SHP77 treated with DMSO at 0.1 percent for 48 hours (cell line): ENCODE measurements at regions not wholly inside any gene's neighbourhood (a gene's known extent, or its start where the extent isn't known, plus 50 kb on each side); places are given as distances from the start of the nearest gene placed in this dataset.
"Not testable (repeated sequence)": the region's sequence is repeated elsewhere in the genome, so short reads cannot be mapped to it uniquely, and the experiment has no call there.

Experiments
- DNase-seq: peaks from one replicate; lab custom pipeline; 2025; lab: John Stamatoyannopoulos, UW

- no peak for DNase-seq
Measured at GRCh38 chr2:175251425-175252041, 70.0 kb upstream of the ATP5MC3 start.

- DNase-seq, result no peak
Measured at GRCh38 chr2:175247159-175247558, 65.6 kb upstream of the ATP5MC3 start.

- DNase-seq, result no peak
Measured at GRCh38 chr2:175244697-175245096, 63.2 kb upstream of the ATP5MC3 start.

- no peak for DNase-seq
Measured at GRCh38 chr2:175241691-175242090, 60.2 kb upstream of the ATP5MC3 start.

GRCh38 chr2:175240033-175240432 is 58.5 kb upstream of the ATP5MC3 start:
- DNase-seq, result not testable (repeated sequence)

- no peak for DNase-seq
Measured at GRCh38 chr2:175236930-175237329, 55.4 kb upstream of the ATP5MC3 start.

- DNase-seq, result no peak
Measured at GRCh38 chr2:175234650-175235049, 53.1 kb upstream of the ATP5MC3 start.

GRCh38 chr2:175234153-175234552 is 52.6 kb upstream of the ATP5MC3 start:
- no peak for DNase-seq

GRCh38 chr2:175233135-175233719 is 51.7 kb upstream of the ATP5MC3 start:
- DNase-seq, result no peak
